ENCODE measurements at regions not wholly inside any gene's neighbourhood (a gene's known extent, or its start where the extent isn't known, plus 50 kb on each side); places are given as distances from the start of the nearest gene placed in this dataset.

DNA sequence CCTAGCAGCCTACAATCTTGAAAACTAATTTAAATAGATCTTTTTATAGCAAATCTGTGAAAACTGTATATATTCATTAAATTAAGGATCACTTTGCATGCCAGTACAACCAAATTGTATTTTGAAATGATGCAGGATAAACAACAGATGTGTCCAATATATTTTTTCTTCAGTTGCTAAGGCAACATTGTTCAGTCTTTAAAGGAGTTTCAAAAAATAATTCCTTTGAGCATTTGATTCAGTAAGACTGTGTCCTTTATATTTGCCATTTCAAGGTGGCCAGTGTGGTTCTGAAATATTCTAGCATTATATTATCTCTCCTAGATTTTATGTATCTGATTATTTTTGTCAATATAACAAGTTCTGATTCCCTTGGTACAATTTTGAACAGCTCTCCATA is 254.7 kb downstream of the PLOD2 start:
- Histone ChIP-seq H2AFZ (ENCODE audit: low read length) (no peak overlapping the region), H3K23ac (ENCODE audit: insufficient read length, low read depth, low read length) (no peak overlapping the region), H4K8ac (replicated peaks; ENCODE audit: insufficient read length, low read depth, low read length) (no peak overlapping the region), H4K5ac (ENCODE audit: insufficient read length, low read depth, low read length) (no peak overlapping the region), H2BK5ac (ENCODE audit: insufficient read length, low read length) (no peak overlapping the region), H3K9me3 (ENCODE audit: control insufficient read depth, low read depth, low read length) (no peaks in the 10 kb centered on the region), H3K4ac (ENCODE audit: low read depth, low read length) (no peak overlapping the region), H3K79me2 (ENCODE audit: insufficient read depth, low read length) (no peaks in the 10 kb centered on the region), H4K20me1 (ENCODE audit: control insufficient read depth, insufficient read depth, insufficient read length) (no peaks in the 10 kb centered on the region), H2BK20ac (ENCODE audit: low read depth, low read length, poor library complexity, severe bottlenecking) (no peak overlapping the region), H3T11ph (ENCODE audit: low read length) (no peak overlapping the region), H3K23me2 (ENCODE audit: insufficient read length, low read depth, low read length, poor library complexity, severe bottlenecking) (no peaks in the 10 kb centered on the region), H2BK120ac (ENCODE audit: low read depth, low read length, poor library complexity, severe bottlenecking) (no peak overlapping the region), H3K27me3 (ENCODE audit: insufficient read depth, low read length) (no peaks in the 10 kb centered on the region), H3K79me1 (ENCODE audit: insufficient read depth, low read depth, low read length, poor library complexity, severe bottlenecking) (no peaks in the 10 kb centered on the region), H3K4me2 (ENCODE audit: insufficient read depth, insufficient read length, low read length) (no peak overlapping the region), H3K14ac (ENCODE audit: insufficient read depth, low read length) (no peak overlapping the region), H3K9ac (ENCODE audit: extremely low read depth, insufficient read length, low read length) (no peak overlapping the region), H2BK12ac (ENCODE audit: insufficient read length, low read depth, low read length) (no peak overlapping the region), H2BK15ac (ENCODE audit: low read depth, low read length) (no peak overlapping the region), H3K56ac (ENCODE audit: insufficient read length, low read depth, low read length) (no peak overlapping the region), H4K91ac (ENCODE audit: insufficient read length, low read depth, low read length) (no peak overlapping the region), H3K4me1 (ENCODE audit: insufficient read depth, low read length) (no peaks in the 10 kb centered on the region; the same call in 1 of the 2 replicates), H3K18ac (ENCODE audit: insufficient read length, low read depth, low read length) (no peak overlapping the region), H2AK5ac (ENCODE audit: insufficient read length, low read length) (no peak overlapping the region), H3K27ac (ENCODE audit: insufficient read length, low read depth, low read length) (no peak overlapping the region)
- Mint-ChIP-seq H3K27ac (no peak overlapping the region), H3K9me3 (no peaks in the 10 kb centered on the region; a peak in 1 of 5 replicates), H3K27me3 (ENCODE audit: low read depth) (no peaks in the 10 kb centered on the region), H3K4me3 (no peak overlapping the region), H3K36me3 (ENCODE audit: insufficient read depth in 1 of 3, low read depth in 3 of 3) (no peaks in the 10 kb centered on the region), H3K4me1 (peaks cover 6% of the 10 kb centered on the region in 2 experiments; a peak in 3 of 4 replicates)
- TF ChIP-seq, protein P1, sequence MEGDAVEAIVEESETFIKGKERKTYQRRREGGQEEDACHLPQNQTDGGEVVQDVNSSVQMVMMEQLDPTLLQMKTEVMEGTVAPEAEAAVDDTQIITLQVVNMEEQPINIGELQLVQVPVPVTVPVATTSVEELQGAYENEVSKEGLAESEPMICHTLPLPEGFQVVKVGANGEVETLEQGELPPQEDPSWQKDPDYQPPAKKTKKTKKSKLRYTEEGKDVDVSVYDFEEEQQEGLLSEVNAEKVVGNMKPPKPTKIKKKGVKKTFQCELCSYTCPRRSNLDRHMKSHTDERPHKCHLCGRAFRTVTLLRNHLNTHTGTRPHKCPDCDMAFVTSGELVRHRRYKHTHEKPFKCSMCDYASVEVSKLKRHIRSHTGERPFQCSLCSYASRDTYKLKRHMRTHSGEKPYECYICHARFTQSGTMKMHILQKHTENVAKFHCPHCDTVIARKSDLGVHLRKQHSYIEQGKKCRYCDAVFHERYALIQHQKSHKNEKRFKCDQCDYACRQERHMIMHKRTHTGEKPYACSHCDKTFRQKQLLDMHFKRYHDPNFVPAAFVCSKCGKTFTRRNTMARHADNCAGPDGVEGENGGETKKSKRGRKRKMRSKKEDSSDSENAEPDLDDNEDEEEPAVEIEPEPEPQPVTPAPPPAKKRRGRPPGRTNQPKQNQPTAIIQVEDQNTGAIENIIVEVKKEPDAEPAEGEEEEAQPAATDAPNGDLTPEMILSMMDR (conservative IDR thresholded peaks at IDR 0.05), result no peak
- DNase-seq, result no peak

Measured in H9 (cell line).